K562 (cell line): ENCODE measurements at regions not wholly inside any gene's neighbourhood (a gene's known extent, or its start where the extent isn't known, plus 50 kb on each side); places are given as distances from the start of the nearest gene placed in this dataset.

Experiments
- ATAC-seq: fragments of 200-7000 bp; cut with Tn5 transposase; 3 replicates; pipeline ENCODE4 v1.9.1; 2020; ENCODE audit warnings: moderate library complexity
- BruUV-seq: library from RNA; stranded (reverse); fragments of 400-500 nt; replicated peaks from 2 replicates; lab custom pipeline; 2021; lab: Mats Ljungman, UMichigan
- CTCF ChIA-PET: fragments of 300-600 bp; formaldehyde crosslinking; extraction: SDS; loops from one replicate; lab custom pipeline; 2021; ENCODE audit warnings: low intra/inter-chr PET ratio; lab: Yijun Ruan, JAX
- POLR2A ChIA-PET: fragments of 300-600, 350-650 bp; sonication (Branson Sonifier 250); formaldehyde crosslinking; extraction: SDS; loops from one replicate; lab custom pipeline; 2021; ENCODE audit warnings: antibody characterized with exemption, inconsistent platforms; lab: Yijun Ruan, JAX
- DNase-seq, 4 experiments: peaks; one replicate each; pipeline versions ENCODE4 v3.0.0 to v3.0.0-alpha.2; 2011 to 2018; ENCODE audit warnings: low spot score in 3 of 4, mixed read lengths in 3 of 4; ENCODE audit errors: extremely low read depth in 1 of 4
- FAIRE-seq: peaks from 2 replicates; lab custom pipeline; 2011; peaks lifted over from hg19 to GRCh38; lab: Jason Lieb, UNC
- H2AFZ ChIP-seq: 2 replicates; pipeline ENCODE4 v1.6.0; 2011; ENCODE audit warnings: low read depth, low read length, control low read depth, inconsistent platforms
- H3K27ac ChIP-seq: fragments of 200-600 bp; 3 replicates; pipeline ENCODE4 v1.8.0; 2011; ENCODE audit warnings: low read depth, mild to moderate bottlenecking, control low read depth, inconsistent platforms, low read length, moderate library complexity, mixed read lengths; ENCODE audit errors: extremely low read depth
- H3K27me3 ChIP-seq, 2 experiments: fragments of 300-600 bp in 1 of 2; 2 replicates in 1 of 2; 3 replicates in 1 of 2; pipeline versions ENCODE4 v1.6.0 to v1.8.0; 2011; ENCODE audit warnings: inconsistent platforms in 2 of 2, low read length in 2 of 2, mild to moderate bottlenecking in 1 of 2, mixed read lengths in 1 of 2, moderate library complexity in 1 of 2; ENCODE audit not compliant: control insufficient read depth in 2 of 2, insufficient read depth in 2 of 2
- H3K36me3 ChIP-seq: fragments of 300-600 bp; 3 replicates; pipeline ENCODE4 v1.8.0; 2011; ENCODE audit warnings: mild to moderate bottlenecking, low read length, inconsistent platforms; ENCODE audit not compliant: control insufficient read depth, insufficient read depth
- H3K4me1 ChIP-seq, 2 experiments: fragments of 200-600 bp in 1 of 2; replicated peaks in 1 of 2; 2 replicates in 1 of 2; 3 replicates in 1 of 2; pipeline versions ENCODE4 v1.5.1 to v1.8.0; 2011; ENCODE audit warnings: inconsistent platforms in 2 of 2, low read length in 2 of 2, mild to moderate bottlenecking in 1 of 2, mixed read lengths in 1 of 2, moderate library complexity in 1 of 2; ENCODE audit not compliant: control insufficient read depth in 2 of 2, insufficient read depth in 2 of 2
- H3K4me2 ChIP-seq: 2 replicates; pipeline ENCODE4 v1.6.1; 2011; ENCODE audit warnings: low read length, control low read depth, inconsistent platforms, mixed read lengths; ENCODE audit not compliant: insufficient read depth
- H3K4me3 ChIP-seq: fragments of 200-600 bp; sonication (generic), shearing (Covaris generic); 2 replicates; pipeline ENCODE4 v1.5.1; 2016; ENCODE audit warnings: control low read depth, inconsistent platforms
- H3K79me2 ChIP-seq: fragments of 200-600 bp; 3 replicates; pipeline ENCODE4 v1.8.0; 2011; ENCODE audit warnings: low read length, inconsistent platforms; ENCODE audit not compliant: control insufficient read depth, insufficient read depth
- H3K9ac ChIP-seq, 2 experiments: 2 replicates each; pipeline versions ENCODE4 v1.6.0 to v1.6.1; 2011; ENCODE audit warnings: low read depth in 2 of 2, low read length in 2 of 2, control low read depth in 1 of 2, inconsistent platforms in 1 of 2, mild to moderate bottlenecking in 1 of 2, mixed read lengths in 1 of 2; ENCODE audit not compliant: insufficient read depth in 1 of 2
- H3K9me1 ChIP-seq: one replicate; pipeline ENCODE4 v1.6.0; 2011; ENCODE audit warnings: inconsistent platforms, mild to moderate bottlenecking, low read length, moderate library complexity; ENCODE audit not compliant: control insufficient read depth, insufficient read depth
- H3K9me3 ChIP-seq: replicated peaks from 2 replicates; pipeline ENCODE4 v1.5.1; 2011; ENCODE audit warnings: low read depth, low read length, inconsistent platforms; ENCODE audit not compliant: control insufficient read depth, insufficient read depth
- H4K20me1 ChIP-seq: replicated peaks from 2 replicates; pipeline ENCODE4 v1.6.1; 2011; ENCODE audit warnings: low read length, inconsistent platforms, mixed read lengths; ENCODE audit not compliant: control insufficient read depth, insufficient read depth
- CHD1 ChIP-seq: fragments of 200-600 bp; sonication (generic); IDR thresholded peaks from one replicate; pipeline ENCODE4 v1.6.1; 2012; ENCODE audit warnings: mild to moderate bottlenecking, moderate library complexity, low read length, inconsistent platforms
- ETV5 ChIP-seq: sonication (generic); formaldehyde crosslinking; IDR thresholded peaks from 2 replicates; pipeline ENCODE4 v1.4.0; 2020; ENCODE audit warnings: low read depth, mild to moderate bottlenecking, missing genetic modification reagents
- ILK ChIP-seq: fragments of 450-650 bp; IDR thresholded peaks from 2 replicates; pipeline ENCODE4 v1.6.1; 2016; ENCODE audit warnings: missing genetic modification characterization, low read depth, mild to moderate bottlenecking, missing compliant biosample characterization, moderate library complexity, borderline replicate concordance
- ZFP36 ChIP-seq: fragments of 150-350 bp; IDR thresholded peaks from 2 replicates; pipeline ENCODE4 v1.6.1; 2018; ENCODE audit warnings: low read length, low read depth; ENCODE audit not compliant: partially characterized antibody
- WGBS: fragments of 100-300 bp; shearing (Covaris generic); methylation state at CpG from one replicate; pipeline ENCODE4 v1.1.6; 2016; ENCODE audit warnings: low coverage, mixed read lengths; ENCODE audit not compliant: insufficient coverage; ENCODE audit errors: missing lambda C conversion rate; 5-methylcytosine and 5-hydroxymethylcytosine counted together
- in situ Hi-C: fragments of 300-500 bp; cut with MboI; formaldehyde crosslinking; loops from 4 replicates; pipeline ENCODE4 v1.15.0; 2018; ENCODE audit warnings: inconsistent platforms, mixed read lengths
- intact Hi-C: fragments of 100-400 bp; cut with micrococcal nuclease; formaldehyde crosslinking; loops from 2 replicates; pipeline ENCODE4 v1.14.2; 2022
- TF ChIP-seq, protein P1 (sequence below): sonication (generic); formaldehyde crosslinking; IDR thresholded peaks from 2 replicates; pipeline ENCODE4 v1.8.0; 2022; ENCODE audit warnings: mild to moderate bottlenecking, missing genetic modification reagents

DNA sequence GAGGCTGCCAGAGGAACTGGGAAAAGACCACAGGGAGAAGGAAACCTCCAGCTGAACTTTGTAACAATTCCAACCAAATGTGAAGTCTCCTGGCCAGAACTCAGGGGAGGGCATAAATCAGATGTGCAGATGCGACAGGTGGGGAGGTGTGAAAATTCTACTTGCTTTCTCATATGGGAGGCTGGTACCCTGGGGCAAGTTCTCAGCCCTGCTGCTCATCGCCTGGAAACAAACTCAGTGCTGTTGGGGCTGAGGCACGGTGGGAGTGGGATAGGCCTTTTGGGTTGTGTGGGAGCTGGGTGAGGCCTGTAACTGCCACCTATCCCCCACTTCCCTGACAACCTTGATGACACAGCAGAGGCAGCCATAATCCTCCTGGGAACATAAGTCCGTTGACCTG is 179.6 kb downstream of the ASB1 start:
- Histone ChIP-seq H3K79me2 (no peaks in the 10 kb centered on the region), H3K27me3 (peaks cover 1 to 4% of the 10 kb centered on the region in 2 experiments; a peak in 1 of 5 replicates), H3K9me1 (no peaks in the 10 kb centered on the region), H2AFZ (no peak overlapping the region), H4K20me1 (no peaks in the 10 kb centered on the region), H3K4me3 (no peak overlapping the region), H3K36me3 (no peaks in the 10 kb centered on the region), H3K4me2 (no peak overlapping the region), H3K9me3 (no peaks in the 10 kb centered on the region), H3K9ac (no peak overlapping the region), H3K27ac (no peak overlapping the region), H3K4me1 (no peaks in the 10 kb centered on the region)
- DNase-seq (no peak), FAIRE-seq (no peak), ATAC-seq (no peak)
- ChIA-PET POLR2A (no interaction called here), CTCF (no interaction called here)
- intact Hi-C loops = no loop called here
- TF ChIP-seq ETV5 (CRISPR knock-in tag) (no peak), CHD1 (no peak), ZFP36 (no peak), ILK (no peak)
- TF ChIP-seq, protein P1, sequence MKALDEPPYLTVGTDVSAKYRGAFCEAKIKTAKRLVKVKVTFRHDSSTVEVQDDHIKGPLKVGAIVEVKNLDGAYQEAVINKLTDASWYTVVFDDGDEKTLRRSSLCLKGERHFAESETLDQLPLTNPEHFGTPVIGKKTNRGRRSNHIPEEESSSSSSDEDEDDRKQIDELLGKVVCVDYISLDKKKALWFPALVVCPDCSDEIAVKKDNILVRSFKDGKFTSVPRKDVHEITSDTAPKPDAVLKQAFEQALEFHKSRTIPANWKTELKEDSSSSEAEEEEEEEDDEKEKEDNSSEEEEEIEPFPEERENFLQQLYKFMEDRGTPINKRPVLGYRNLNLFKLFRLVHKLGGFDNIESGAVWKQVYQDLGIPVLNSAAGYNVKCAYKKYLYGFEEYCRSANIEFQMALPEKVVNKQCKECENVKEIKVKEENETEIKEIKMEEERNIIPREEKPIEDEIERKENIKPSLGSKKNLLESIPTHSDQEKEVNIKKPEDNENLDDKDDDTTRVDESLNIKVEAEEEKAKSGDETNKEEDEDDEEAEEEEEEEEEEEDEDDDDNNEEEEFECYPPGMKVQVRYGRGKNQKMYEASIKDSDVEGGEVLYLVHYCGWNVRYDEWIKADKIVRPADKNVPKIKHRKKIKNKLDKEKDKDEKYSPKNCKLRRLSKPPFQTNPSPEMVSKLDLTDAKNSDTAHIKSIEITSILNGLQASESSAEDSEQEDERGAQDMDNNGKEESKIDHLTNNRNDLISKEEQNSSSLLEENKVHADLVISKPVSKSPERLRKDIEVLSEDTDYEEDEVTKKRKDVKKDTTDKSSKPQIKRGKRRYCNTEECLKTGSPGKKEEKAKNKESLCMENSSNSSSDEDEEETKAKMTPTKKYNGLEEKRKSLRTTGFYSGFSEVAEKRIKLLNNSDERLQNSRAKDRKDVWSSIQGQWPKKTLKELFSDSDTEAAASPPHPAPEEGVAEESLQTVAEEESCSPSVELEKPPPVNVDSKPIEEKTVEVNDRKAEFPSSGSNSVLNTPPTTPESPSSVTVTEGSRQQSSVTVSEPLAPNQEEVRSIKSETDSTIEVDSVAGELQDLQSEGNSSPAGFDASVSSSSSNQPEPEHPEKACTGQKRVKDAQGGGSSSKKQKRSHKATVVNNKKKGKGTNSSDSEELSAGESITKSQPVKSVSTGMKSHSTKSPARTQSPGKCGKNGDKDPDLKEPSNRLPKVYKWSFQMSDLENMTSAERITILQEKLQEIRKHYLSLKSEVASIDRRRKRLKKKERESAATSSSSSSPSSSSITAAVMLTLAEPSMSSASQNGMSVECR (CRISPR knock-in tag) = no peak
- in situ Hi-C loops = no loop called here
- no TSS peak for BruUV-seq
- 0% methylated on average over 2 of the region's 4 CpGs for WGBS
